Gastroesophageal sphincter (tissue), 3 donors: ENCODE measurements at regions not wholly inside any gene's neighbourhood (a gene's known extent, or its start where the extent isn't known, plus 50 kb on each side); places are given as distances from the start of the nearest gene placed in this dataset.

Source experiments
- CTCF ChIP-seq, 4 experiments: fragments of 200-600 bp in 2 of 4; fragments of 450-650 bp in 2 of 4; sonication (generic) in 1 of 4; IDR thresholded peaks; one replicate each; pipeline ENCODE4 v1.5.1; 2017 to 2019; ENCODE audit warnings: antibody characterized with exemption in 4 of 4, mild to moderate bottlenecking in 2 of 4, moderate library complexity in 2 of 4
- POLR2A ChIP-seq, 2 donors: fragments of 450-650 bp; IDR thresholded peaks; one replicate each; pipeline ENCODE4 v1.6.1; 2017; ENCODE audit warnings: antibody characterized with exemption in 2 of 2, mild to moderate bottlenecking in 2 of 2, moderate library complexity in 1 of 2
- POLR2AphosphoS5 ChIP-seq: sonication (generic); formaldehyde crosslinking; IDR thresholded peaks from one replicate; pipeline ENCODE4 v1.6.1; 2017; ENCODE audit warnings: antibody characterized with exemption

- TF ChIP-seq CTCF (IDR thresholded peaks at IDR 0.05) (no peak), POLR2A (IDR thresholded peaks at IDR 0.05) (no peak), POLR2AphosphoS5 (no peak)
Observed at GRCh38 chr5:158570502-158570901, 529.2 kb downstream of the EBF1 start.
